Stimulated activated naive B cell treated with anti-CD40 and anti-IgM and Interleukin-4, amounts not matched to agents 10 μg/mL and 1 μg/mL and 100 μg/mL, for 72 hours (primary cell): ENCODE measurements at regions not wholly inside any gene's neighbourhood (a gene's known extent, or its start where the extent isn't known, plus 50 kb on each side); places are given as distances from the start of the nearest gene placed in this dataset.

Experiments used
- ATAC-seq, 2 donors: fragments of 150-1000 bp; cut with Tn5 transposase; replicated peaks; 2 replicates each; pipeline ENCODE4 v1.10.0; 2021; ENCODE audit warnings: moderate library complexity in 1 of 2
- DNase-seq: peaks from one replicate; pipeline ENCODE4 v3.0.0; 2021
- H3K27ac Mint-ChIP-seq: one replicate; pipeline ENCODE4 v1.8.0; 2022; ENCODE audit warnings: mild to moderate bottlenecking, mixed read lengths
- H3K27me3 Mint-ChIP-seq, 2 donors: one replicate each; pipeline ENCODE4 v1.8.0; 2022; ENCODE audit warnings: mixed read lengths in 2 of 2
- H3K36me3 Mint-ChIP-seq, 2 donors: one replicate each; pipeline ENCODE4 v1.8.0; 2022; ENCODE audit warnings: mixed read lengths in 2 of 2, mild to moderate bottlenecking in 1 of 2
- H3K4me1 Mint-ChIP-seq, 2 donors: one replicate each; pipeline ENCODE4 v1.8.0; 2022; ENCODE audit warnings: mixed read lengths in 2 of 2, mild to moderate bottlenecking in 1 of 2
- H3K4me3 Mint-ChIP-seq, 2 donors: one replicate each; pipeline ENCODE4 v1.8.0; 2022; ENCODE audit warnings: mild to moderate bottlenecking in 2 of 2, mixed read lengths in 2 of 2, moderate library complexity in 1 of 2
- H3K9me3 Mint-ChIP-seq, 2 donors: one replicate each; pipeline ENCODE4 v1.8.0; 2022; ENCODE audit warnings: mixed read lengths in 2 of 2, mild to moderate bottlenecking in 1 of 2

- Mint-ChIP-seq H3K27ac (no peak overlapping the region), H3K36me3 (no peaks in the 10 kb centered on the region), H3K4me3 (no peak overlapping the region), H3K27me3 (peaks cover 16% of the 10 kb centered on the region in 2 donors), H3K4me1 (no peaks in the 10 kb centered on the region), H3K9me3 (no peaks in the 10 kb centered on the region)
- DNase-seq (no peak), ATAC-seq (no peak)
Observed at GRCh38 chr13:39870197-39870747, 214.8 kb downstream of the COG6 start.

GRCh38 chr13:39874331-39875053 lies 219.0 kb downstream of the COG6 start:
- DNase-seq (no peak), ATAC-seq (no peak)
- H3K27me3 Mint-ChIP-seq: peaks cover 0 to 4% of the 10 kb centered on the region in 2 donors
- H3K4me1 Mint-ChIP-seq: no peaks in the 10 kb centered on the region
- H3K36me3 Mint-ChIP-seq: no peaks in the 10 kb centered on the region
- H3K27ac Mint-ChIP-seq: no peak overlapping the region
- no peaks in the 10 kb centered on the region for H3K9me3 Mint-ChIP-seq
- H3K4me3 Mint-ChIP-seq: no peak overlapping the region

GRCh38 chr13:39875111-39875987 lies 219.9 kb downstream of the COG6 start:
- DNase-seq (no peak), ATAC-seq (no peak)
- Mint-ChIP-seq H3K27ac (no peak overlapping the region), H3K36me3 (no peaks in the 10 kb centered on the region), H3K4me1 (no peaks in the 10 kb centered on the region), H3K27me3 (peaks cover 0 to 4% of the 10 kb centered on the region in 2 donors), H3K9me3 (no peaks in the 10 kb centered on the region), H3K4me3 (no peak overlapping the region)

GRCh38 chr13:39876258-39876657 lies 220.8 kb downstream of the COG6 start:
- Mint-ChIP-seq H3K4me1 (no peaks in the 10 kb centered on the region), H3K27ac (no peak overlapping the region), H3K36me3 (no peaks in the 10 kb centered on the region), H3K9me3 (no peaks in the 10 kb centered on the region), H3K27me3 (peaks cover 0 to 4% of the 10 kb centered on the region in 2 donors), H3K4me3 (no peak overlapping the region)
- DNase-seq (no peak), ATAC-seq (no peak)

GRCh38 chr13:39877134-39877533 lies 221.7 kb downstream of the COG6 start:
- H3K36me3 Mint-ChIP-seq: peaks cover 0 to 3% of the 10 kb centered on the region in 2 donors
- H3K4me1 Mint-ChIP-seq: no peaks in the 10 kb centered on the region
- H3K9me3 Mint-ChIP-seq: peaks cover 2 to 3% of the 10 kb centered on the region in 2 donors
- no peak overlapping the region for H3K4me3 Mint-ChIP-seq
- H3K27ac Mint-ChIP-seq: no peak overlapping the region
- H3K27me3 Mint-ChIP-seq: peaks cover 0 to 4% of the 10 kb centered on the region in 2 donors
- DNase-seq (no peak), ATAC-seq (no peak)

GRCh38 chr13:39879286-39880035 lies 224.0 kb downstream of the COG6 start:
- H3K27ac Mint-ChIP-seq: no peak overlapping the region
- ATAC-seq (no peak), DNase-seq (no peak)
- no peak overlapping the region for H3K4me3 Mint-ChIP-seq
- H3K4me1 Mint-ChIP-seq: no peaks in the 10 kb centered on the region
- H3K9me3 Mint-ChIP-seq: peaks cover 12 to 16% of the 10 kb centered on the region in 2 donors
- peaks cover 0 to 4% of the 10 kb centered on the region in 2 donors for H3K27me3 Mint-ChIP-seq
- peaks cover 0 to 10% of the 10 kb centered on the region in 2 donors for H3K36me3 Mint-ChIP-seq

GRCh38 chr13:39881383-39881782 lies 225.9 kb downstream of the COG6 start:
- no peak overlapping the region for H3K4me3 Mint-ChIP-seq
- ATAC-seq: no peak
- no peak for DNase-seq
- H3K9me3 Mint-ChIP-seq: peaks cover 16 to 27% of the 10 kb centered on the region in 2 donors
- H3K36me3 Mint-ChIP-seq: peaks cover 0 to 10% of the 10 kb centered on the region in 2 donors
- H3K27ac Mint-ChIP-seq: no peak overlapping the region
- H3K27me3 Mint-ChIP-seq: peaks cover 0 to 4% of the 10 kb centered on the region in 2 donors
- H3K4me1 Mint-ChIP-seq: no peaks in the 10 kb centered on the region

GRCh38 chr13:39881887-39882286 lies 226.4 kb downstream of the COG6 start:
- H3K27ac Mint-ChIP-seq: no peak overlapping the region
- peaks cover 0 to 10% of the 10 kb centered on the region in 2 donors for H3K36me3 Mint-ChIP-seq
- peaks cover 0 to 4% of the 10 kb centered on the region in 2 donors for H3K27me3 Mint-ChIP-seq
- no peak overlapping the region for H3K4me3 Mint-ChIP-seq
- H3K4me1 Mint-ChIP-seq: no peaks in the 10 kb centered on the region
- peaks cover 16 to 27% of the 10 kb centered on the region in 2 donors for H3K9me3 Mint-ChIP-seq
- no peak for DNase-seq
- no peak for ATAC-seq

GRCh38 chr13:39884166-39884565 lies 228.7 kb downstream of the COG6 start:
- Mint-ChIP-seq H3K4me3 (no peak overlapping the region), H3K27ac (no peak overlapping the region), H3K27me3 (peaks cover 0 to 12% of the 10 kb centered on the region in 2 donors), H3K36me3 (peaks cover 0 to 10% of the 10 kb centered on the region in 2 donors), H3K9me3 (peaks cover 16 to 27% of the 10 kb centered on the region in 2 donors), H3K4me1 (no peaks in the 10 kb centered on the region)
- DNase-seq (no peak), ATAC-seq (no peak)

GRCh38 chr13:39886336-39886735 lies 230.9 kb downstream of the COG6 start:
- peaks cover 0 to 12% of the 10 kb centered on the region in 2 donors for H3K27me3 Mint-ChIP-seq
- DNase-seq (no peak), ATAC-seq (no peak)
- H3K9me3 Mint-ChIP-seq: peaks cover 16 to 27% of the 10 kb centered on the region in 2 donors
- peaks cover 0 to 10% of the 10 kb centered on the region in 2 donors for H3K36me3 Mint-ChIP-seq
- no peak overlapping the region for H3K4me3 Mint-ChIP-seq
- H3K27ac Mint-ChIP-seq: no peak overlapping the region
- no peaks in the 10 kb centered on the region for H3K4me1 Mint-ChIP-seq

GRCh38 chr13:39887387-39887786 lies 231.9 kb downstream of the COG6 start:
- Mint-ChIP-seq H3K27me3 (peaks cover 0 to 12% of the 10 kb centered on the region in 2 donors), H3K36me3 (peaks cover 0 to 6% of the 10 kb centered on the region in 2 donors), H3K9me3 (peaks cover 14 to 23% of the 10 kb centered on the region in 2 donors), H3K4me3 (no peak overlapping the region), H3K27ac (no peak overlapping the region), H3K4me1 (peaks cover 0 to under 1% of the 10 kb centered on the region in 2 donors)
- ATAC-seq: no peak
- no peak for DNase-seq

GRCh38 chr13:39888865-39889810 lies 233.7 kb downstream of the COG6 start:
- Mint-ChIP-seq H3K4me1 (peaks cover 7% of the 10 kb centered on the region in 2 donors), H3K36me3 (peaks cover 0 to 2% of the 10 kb centered on the region in 2 donors), H3K9me3 (peaks cover 8 to 15% of the 10 kb centered on the region in 2 donors), H3K27me3 (peaks cover 12 to 14% of the 10 kb centered on the region in 2 donors), H3K4me3 (no peak overlapping the region), H3K27ac (no peak overlapping the region)
- no peak for DNase-seq
- no peak for ATAC-seq

GRCh38 chr13:39890537-39890936 lies 235.1 kb downstream of the COG6 start:
- Mint-ChIP-seq H3K36me3 (no peaks in the 10 kb centered on the region), H3K9me3 (peaks cover 0 to 4% of the 10 kb centered on the region in 2 donors), H3K27ac (no peak overlapping the region), H3K4me3 (no peak overlapping the region), H3K4me1 (peaks cover 7% of the 10 kb centered on the region in 2 donors), H3K27me3 (peaks cover 12 to 14% of the 10 kb centered on the region in 2 donors)
- ATAC-seq: no peak
- DNase-seq: no peak
